NOMO-1 (cell line): ENCODE measurements at regions not wholly inside any gene's neighbourhood (a gene's known extent, or its start where the extent isn't known, plus 50 kb on each side); places are given as distances from the start of the nearest gene placed in this dataset.
A peak's percentile ranks its signal among the peaks of the same experiment; 100 is the strongest.

ENCODE experiments used
- DNase-seq, 2 experiments: peaks; one replicate each; lab custom pipeline; 2025; ENCODE audit not compliant: unreplicated experiment in 2 of 2; lab: John Stamatoyannopoulos, UW

- no peak for DNase-seq
These were observed 100.0 kb upstream of the ZNF469 start for GRCh38 chr16:88282564-88283395.

- no peak for DNase-seq
These were observed 99.2 kb upstream of the ZNF469 start for GRCh38 chr16:88283596-88283995.

- no peak for DNase-seq
These were observed 98.7 kb upstream of the ZNF469 start for GRCh38 chr16:88284101-88284500.

- DNase-seq = no peak
These were observed 97.9 kb upstream of the ZNF469 start for GRCh38 chr16:88284626-88285513.

- DNase-seq = no peak
These were observed 97.3 kb upstream of the ZNF469 start for GRCh38 chr16:88285514-88285822.

GRCh38 chr16:88286301-88286923, 96.3 kb upstream of the ZNF469 start:
- DNase-seq = no peak

- peak; percentile 31 to 49 for DNase-seq
These were observed 95.5 kb upstream of the ZNF469 start for GRCh38 chr16:88287219-88287618.

- no peak for DNase-seq
These were observed 94.5 kb upstream of the ZNF469 start for GRCh38 chr16:88288303-88288702.

- DNase-seq = no peak
These were observed 93.8 kb upstream of the ZNF469 start for GRCh38 chr16:88289001-88289400.

GRCh38 chr16:88289561-88289960, 93.2 kb upstream of the ZNF469 start:
- no peak for DNase-seq

GRCh38 chr16:88289968-88290401, 92.8 kb upstream of the ZNF469 start:
- DNase-seq = peak; percentile 56 to 64

GRCh38 chr16:88290850-88291830, 91.6 kb upstream of the ZNF469 start:
- no peak for DNase-seq

GRCh38 chr16:88292007-88292970, 90.5 kb upstream of the ZNF469 start:
- DNase-seq = no peak

- no peak for DNase-seq
These were observed 89.7 kb upstream of the ZNF469 start for GRCh38 chr16:88293097-88293496.

- no peak for DNase-seq
These were observed 86.9 kb upstream of the ZNF469 start for GRCh38 chr16:88295671-88296436.

- no peak for DNase-seq
These were observed 86.2 kb upstream of the ZNF469 start for GRCh38 chr16:88296437-88297177.

- DNase-seq = no peak
These were observed 85.5 kb upstream of the ZNF469 start for GRCh38 chr16:88297178-88297720.
